GM12872 (cell line): ENCODE measurements at regions not wholly inside any gene's neighbourhood (a gene's known extent, or its start where the extent isn't known, plus 50 kb on each side); places are given as distances from the start of the nearest gene placed in this dataset.

Experiments used
- CTCF ChIP-seq: IDR thresholded peaks from 3 replicates; pipeline ENCODE4 v1.5.1; 2011; ENCODE audit warnings: low read depth, mild to moderate bottlenecking, low read length, moderate library complexity; ENCODE audit not compliant: insufficient read depth

- no peak for TF ChIP-seq CTCF
Measured at GRCh38 chr6:47105469-47106178, 63.5 kb upstream of the ADGRF1 start.

- no peak for TF ChIP-seq CTCF
Measured at GRCh38 chr6:47103931-47104330, 61.8 kb upstream of the ADGRF1 start.

- no peak for TF ChIP-seq CTCF
Measured at GRCh38 chr6:47102331-47102730, 60.2 kb upstream of the ADGRF1 start.

- TF ChIP-seq CTCF, result no peak
Measured at GRCh38 chr6:47098570-47098993, 56.5 kb upstream of the ADGRF1 start.

- peak; percentile 74 for TF ChIP-seq CTCF
Measured at GRCh38 chr6:47097092-47097945, 55.2 kb upstream of the ADGRF1 start.

- TF ChIP-seq CTCF, result no peak
Measured at GRCh38 chr6:47096211-47096895, 54.2 kb upstream of the ADGRF1 start.

GRCh38 chr6:47094241-47094925 is 52.3 kb upstream of the ADGRF1 start:
- 0 out of 3 replicates have a peak, but pooled peaks have one; percentile 5 for TF ChIP-seq CTCF
